Activated T-cell treated with anti-CD3 and anti-CD28 coated beads, Interleukin-2, amount 50 U/mL, for 24 hours (primary cell): ENCODE measurements at regions not wholly inside any gene's neighbourhood (a gene's known extent, or its start where the extent isn't known, plus 50 kb on each side); places are given as distances from the start of the nearest gene placed in this dataset.

Experiments used
- DNase-seq: peaks from one replicate; pipeline ENCODE4 v3.0.0-alpha.2; 2020
- H3K27ac Mint-ChIP-seq: 2 replicates; pipeline ENCODE4 v1.8.0; 2020; ENCODE audit warnings: mild to moderate bottlenecking, mixed read lengths
- H3K27me3 Mint-ChIP-seq: 2 replicates; pipeline ENCODE4 v1.8.0; 2020; ENCODE audit warnings: mixed read lengths
- H3K36me3 Mint-ChIP-seq: 2 replicates; pipeline ENCODE4 v1.8.0; 2020; ENCODE audit warnings: low read depth, mixed read lengths
- H3K4me1 Mint-ChIP-seq: 2 replicates; pipeline ENCODE4 v1.8.0; 2020; ENCODE audit warnings: low read depth, mixed read lengths
- H3K4me3 Mint-ChIP-seq: 2 replicates; pipeline ENCODE4 v1.8.0; 2020; ENCODE audit warnings: mild to moderate bottlenecking, moderate library complexity, mixed read lengths
- H3K9me3 Mint-ChIP-seq: 2 replicates; pipeline ENCODE4 v1.8.0; 2020; ENCODE audit warnings: mixed read lengths

GRCh38 chr13:112227031-112227430 lies 149.1 kb upstream of the SPACA7 start:
- no peaks in the 10 kb centered on the region for H3K27me3 Mint-ChIP-seq
- no peak overlapping the region for H3K4me3 Mint-ChIP-seq
- no peaks in the 10 kb centered on the region for H3K9me3 Mint-ChIP-seq
- no peaks in the 10 kb centered on the region for H3K4me1 Mint-ChIP-seq
- no peak for DNase-seq
- H3K36me3 Mint-ChIP-seq = no peaks in the 10 kb centered on the region
- H3K27ac Mint-ChIP-seq = no peak overlapping the region

GRCh38 chr13:112229445-112229844 lies 146.7 kb upstream of the SPACA7 start:
- H3K27me3 Mint-ChIP-seq = no peaks in the 10 kb centered on the region
- H3K9me3 Mint-ChIP-seq = no peaks in the 10 kb centered on the region
- H3K27ac Mint-ChIP-seq = no peak overlapping the region
- no peak for DNase-seq
- H3K36me3 Mint-ChIP-seq = no peaks in the 10 kb centered on the region
- no peak overlapping the region for H3K4me3 Mint-ChIP-seq
- H3K4me1 Mint-ChIP-seq = no peaks in the 10 kb centered on the region

- Mint-ChIP-seq H3K4me3 (no peak overlapping the region), H3K4me1 (no peaks in the 10 kb centered on the region), H3K27ac (no peak overlapping the region), H3K36me3 (no peaks in the 10 kb centered on the region), H3K27me3 (peaks cover 6% of the 10 kb centered on the region), H3K9me3 (no peaks in the 10 kb centered on the region)
- DNase-seq = no peak
These were observed 145.9 kb upstream of the SPACA7 start for GRCh38 chr13:112229992-112230872.

GRCh38 chr13:112231451-112232083 lies 144.6 kb upstream of the SPACA7 start:
- no peaks in the 10 kb centered on the region for H3K9me3 Mint-ChIP-seq
- H3K4me3 Mint-ChIP-seq = no peak overlapping the region
- no peak overlapping the region for H3K27ac Mint-ChIP-seq
- H3K27me3 Mint-ChIP-seq = peaks cover 7% of the 10 kb centered on the region
- no peaks in the 10 kb centered on the region for H3K4me1 Mint-ChIP-seq
- DNase-seq = no peak
- H3K36me3 Mint-ChIP-seq = no peaks in the 10 kb centered on the region

GRCh38 chr13:112233256-112233655 lies 142.9 kb upstream of the SPACA7 start:
- DNase-seq = no peak
- H3K27me3 Mint-ChIP-seq = peaks cover 10% of the 10 kb centered on the region
- no peaks in the 10 kb centered on the region for H3K4me1 Mint-ChIP-seq

GRCh38 chr13:112233716-112234115 lies 142.4 kb upstream of the SPACA7 start:
- H3K27ac Mint-ChIP-seq = no peak overlapping the region
- no peaks in the 10 kb centered on the region for H3K9me3 Mint-ChIP-seq
- no peak overlapping the region for H3K4me3 Mint-ChIP-seq
- peaks cover 10% of the 10 kb centered on the region for H3K27me3 Mint-ChIP-seq
- H3K36me3 Mint-ChIP-seq = no peaks in the 10 kb centered on the region
- no peak for DNase-seq
- H3K4me1 Mint-ChIP-seq = no peaks in the 10 kb centered on the region

More at GRCh38 chr13:112233256-112233655, 142.9 kb upstream of the SPACA7 start:
- no peak overlapping the region for H3K4me3 Mint-ChIP-seq
- no peaks in the 10 kb centered on the region for H3K9me3 Mint-ChIP-seq
- no peak overlapping the region for H3K27ac Mint-ChIP-seq
- H3K36me3 Mint-ChIP-seq = no peaks in the 10 kb centered on the region

- Mint-ChIP-seq H3K4me1 (no peaks in the 10 kb centered on the region), H3K27me3 (peaks cover 10% of the 10 kb centered on the region), H3K36me3 (no peaks in the 10 kb centered on the region), H3K9me3 (no peaks in the 10 kb centered on the region), H3K27ac (no peak overlapping the region), H3K4me3 (no peak overlapping the region)
- no peak for DNase-seq
These were observed 141.9 kb upstream of the SPACA7 start for GRCh38 chr13:112234131-112234875.

- DNase-seq = no peak
- no peak overlapping the region for H3K4me3 Mint-ChIP-seq
- H3K36me3 Mint-ChIP-seq = no peaks in the 10 kb centered on the region
- H3K27ac Mint-ChIP-seq = no peak overlapping the region
- H3K4me1 Mint-ChIP-seq = no peaks in the 10 kb centered on the region
- H3K9me3 Mint-ChIP-seq = no peaks in the 10 kb centered on the region
- H3K27me3 Mint-ChIP-seq = peaks cover 10% of the 10 kb centered on the region
These were observed 140.1 kb upstream of the SPACA7 start for GRCh38 chr13:112236016-112236415.

GRCh38 chr13:112236539-112237197 lies 139.5 kb upstream of the SPACA7 start:
- no peaks in the 10 kb centered on the region for H3K4me1 Mint-ChIP-seq
- H3K27ac Mint-ChIP-seq = no peak overlapping the region
- H3K36me3 Mint-ChIP-seq = no peaks in the 10 kb centered on the region
- no peak overlapping the region for H3K4me3 Mint-ChIP-seq
- peaks cover 10% of the 10 kb centered on the region for H3K27me3 Mint-ChIP-seq
- DNase-seq = no peak
- H3K9me3 Mint-ChIP-seq = no peaks in the 10 kb centered on the region

- Mint-ChIP-seq H3K4me1 (no peaks in the 10 kb centered on the region), H3K9me3 (no peaks in the 10 kb centered on the region), H3K4me3 (no peak overlapping the region), H3K27ac (no peak overlapping the region), H3K36me3 (no peaks in the 10 kb centered on the region), H3K27me3 (peaks cover 10% of the 10 kb centered on the region)
- no peak for DNase-seq
These were observed 137.6 kb upstream of the SPACA7 start for GRCh38 chr13:112238436-112238995.

GRCh38 chr13:112240076-112240475 lies 136.1 kb upstream of the SPACA7 start:
- no peak for DNase-seq
- Mint-ChIP-seq H3K4me3 (no peak overlapping the region), H3K9me3 (no peaks in the 10 kb centered on the region), H3K27ac (no peak overlapping the region), H3K4me1 (no peaks in the 10 kb centered on the region), H3K36me3 (no peaks in the 10 kb centered on the region), H3K27me3 (peaks cover 5% of the 10 kb centered on the region)

GRCh38 chr13:112241288-112241687 lies 134.9 kb upstream of the SPACA7 start:
- Mint-ChIP-seq H3K4me3 (no peak overlapping the region), H3K36me3 (no peaks in the 10 kb centered on the region), H3K4me1 (no peaks in the 10 kb centered on the region), H3K27ac (no peak overlapping the region), H3K9me3 (no peaks in the 10 kb centered on the region), H3K27me3 (peaks cover 3% of the 10 kb centered on the region)
- no peak for DNase-seq

GRCh38 chr13:112242777-112243176 lies 133.4 kb upstream of the SPACA7 start:
- H3K27me3 Mint-ChIP-seq = no peaks in the 10 kb centered on the region
- no peaks in the 10 kb centered on the region for H3K36me3 Mint-ChIP-seq
- H3K27ac Mint-ChIP-seq = no peak overlapping the region
- H3K4me3 Mint-ChIP-seq = no peak overlapping the region
- no peaks in the 10 kb centered on the region for H3K4me1 Mint-ChIP-seq
- no peaks in the 10 kb centered on the region for H3K9me3 Mint-ChIP-seq
- DNase-seq = no peak

GRCh38 chr13:112244061-112244460 lies 132.1 kb upstream of the SPACA7 start:
- Mint-ChIP-seq H3K36me3 (no peaks in the 10 kb centered on the region), H3K4me1 (no peaks in the 10 kb centered on the region), H3K9me3 (no peaks in the 10 kb centered on the region)

More at GRCh38 chr13:112244061-112244460, 132.1 kb upstream of the SPACA7 start:
- no peak overlapping the region for H3K27ac Mint-ChIP-seq
- no peak overlapping the region for H3K4me3 Mint-ChIP-seq
- DNase-seq = no peak
- H3K27me3 Mint-ChIP-seq = no peaks in the 10 kb centered on the region
